HG03565 (cell line): ENCODE measurements at regions not wholly inside any gene's neighbourhood (a gene's known extent, or its start where the extent isn't known, plus 50 kb on each side); places are given as distances from the start of the nearest gene placed in this dataset.

Experiments
- ATAC-seq: cut with Tn5 transposase; IDR thresholded peaks from one replicate; pipeline ENCODE4 v1.9.1; 2021; ENCODE audit warnings: mild to moderate bottlenecking, moderate library complexity; ENCODE audit not compliant: unreplicated experiment

GRCh38 chr7:68491523-68492358 lies 1106.5 kb upstream of the AUTS2 start:
- no peak for ATAC-seq

GRCh38 chr7:68492359-68492690 lies 1106.0 kb upstream of the AUTS2 start:
- ATAC-seq = no peak

- no peak for ATAC-seq
Measured at GRCh38 chr7:68503400-68503799, 1094.9 kb upstream of the AUTS2 start.

GRCh38 chr7:68504716-68505115 lies 1093.6 kb upstream of the AUTS2 start:
- ATAC-seq = no peak

GRCh38 chr7:68505721-68506120 lies 1092.6 kb upstream of the AUTS2 start:
- no peak for ATAC-seq

DNA sequence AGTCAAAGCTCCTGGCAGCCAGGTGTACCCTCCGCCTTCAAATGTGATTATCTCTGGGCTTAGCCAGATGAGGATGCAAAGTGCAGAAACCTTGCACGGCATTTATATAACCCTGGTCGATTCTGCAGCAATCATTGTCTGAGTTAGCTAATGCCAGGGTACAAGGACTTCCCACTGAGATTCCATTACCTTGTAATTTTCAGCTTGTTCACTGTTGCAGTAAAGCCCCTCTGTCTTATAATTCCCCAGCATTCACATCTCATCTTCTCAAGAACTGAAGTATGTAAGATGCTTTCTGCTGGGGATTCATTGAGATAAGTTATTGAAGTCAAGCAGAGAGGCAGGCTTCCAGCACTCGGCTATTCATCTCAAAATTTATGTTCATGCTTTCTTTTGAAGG lies 1090.6 kb upstream of the AUTS2 start:
- no peak for ATAC-seq

- no peak for ATAC-seq
Measured at GRCh38 chr7:68509054-68509453, 1089.2 kb upstream of the AUTS2 start.

DNA sequence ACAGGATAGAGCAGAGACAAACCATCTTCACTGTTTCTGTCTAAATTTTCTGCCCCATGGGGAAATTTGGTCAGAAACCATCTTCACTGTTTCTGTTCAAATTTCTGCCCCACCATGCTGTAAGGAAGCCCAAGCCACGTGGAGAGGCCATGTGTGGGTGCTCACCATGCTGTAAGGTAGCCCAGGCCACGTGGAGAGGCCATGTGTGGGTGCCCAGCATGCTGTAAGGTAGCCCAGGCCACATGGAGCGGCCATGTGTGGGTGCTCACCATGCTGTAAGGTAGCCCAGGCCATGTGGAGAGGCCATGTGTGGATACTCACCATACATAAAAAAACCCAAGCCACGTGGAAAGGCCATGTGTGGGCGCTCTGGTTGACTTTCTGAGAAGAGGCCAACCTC lies 1088.7 kb upstream of the AUTS2 start:
- no peak for ATAC-seq

- no peak for ATAC-seq
Measured at GRCh38 chr7:68511281-68511680, 1087.0 kb upstream of the AUTS2 start.

- no peak for ATAC-seq
Measured at GRCh38 chr7:68512466-68512865, 1085.8 kb upstream of the AUTS2 start.

DNA sequence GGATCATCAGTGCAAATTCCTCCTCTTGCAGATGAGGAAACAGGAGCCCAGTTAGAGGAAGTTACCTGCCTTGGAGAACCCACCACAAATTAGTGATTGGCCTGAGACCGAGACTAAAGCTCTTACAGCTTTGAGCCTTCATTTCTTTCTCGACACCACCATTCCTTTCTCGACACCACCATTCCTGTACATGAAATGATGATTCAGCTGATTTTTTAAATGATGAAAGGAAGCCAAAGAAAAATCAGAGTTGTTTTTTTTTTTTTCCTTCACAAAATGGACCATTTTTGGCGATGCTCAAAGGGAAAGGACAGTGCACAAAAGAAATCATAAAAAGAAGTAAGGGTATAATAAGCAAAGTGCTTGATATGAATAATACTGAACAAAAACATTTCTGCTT lies 1080.2 kb upstream of the AUTS2 start:
- no peak for ATAC-seq

- no peak for ATAC-seq
Measured at GRCh38 chr7:68524126-68524525, 1074.1 kb upstream of the AUTS2 start.

DNA sequence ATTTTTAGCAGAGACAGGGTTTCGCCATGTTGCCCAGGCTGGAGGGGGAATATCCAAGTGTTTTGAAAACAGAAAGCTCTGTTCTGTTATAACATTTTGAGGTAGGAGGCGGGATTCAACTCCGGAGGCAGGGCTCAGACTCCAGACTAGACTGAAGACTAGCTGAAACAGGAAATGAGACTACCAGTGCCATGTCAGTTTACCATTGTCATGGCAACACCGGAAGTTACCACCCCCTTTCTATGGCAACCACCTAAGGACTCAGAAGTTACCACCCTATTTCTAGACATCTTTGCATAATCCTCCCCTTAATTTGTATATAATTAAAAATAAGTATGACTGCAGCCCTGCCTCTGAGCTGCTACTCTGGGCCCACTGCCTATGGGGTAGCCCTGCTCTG lies 1069.1 kb upstream of the AUTS2 start:
- ATAC-seq = no peak

DNA sequence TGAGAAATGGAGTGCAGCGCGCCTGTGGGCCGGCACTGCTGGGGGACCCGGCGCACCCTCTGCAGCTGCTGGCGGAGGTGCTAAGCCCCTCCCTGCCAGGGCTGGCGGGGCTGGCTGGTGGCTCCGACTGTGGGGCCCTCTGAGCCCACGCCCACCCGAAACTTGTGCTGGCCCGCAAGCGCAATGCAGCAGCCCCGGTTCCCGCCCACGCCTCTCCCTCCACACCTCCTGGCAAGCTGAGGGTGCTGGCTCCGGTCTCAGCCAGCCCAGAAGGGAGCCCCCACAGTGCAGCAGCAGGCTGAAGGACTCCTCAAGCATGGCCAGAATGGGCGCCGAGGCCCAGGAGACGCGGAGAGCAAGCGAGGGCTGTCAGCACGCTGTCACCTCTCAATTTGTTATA lies 1063.0 kb upstream of the AUTS2 start:
- ATAC-seq = no peak

- no peak for ATAC-seq
Measured at GRCh38 chr7:68537051-68537773, 1061.1 kb upstream of the AUTS2 start.

DNA sequence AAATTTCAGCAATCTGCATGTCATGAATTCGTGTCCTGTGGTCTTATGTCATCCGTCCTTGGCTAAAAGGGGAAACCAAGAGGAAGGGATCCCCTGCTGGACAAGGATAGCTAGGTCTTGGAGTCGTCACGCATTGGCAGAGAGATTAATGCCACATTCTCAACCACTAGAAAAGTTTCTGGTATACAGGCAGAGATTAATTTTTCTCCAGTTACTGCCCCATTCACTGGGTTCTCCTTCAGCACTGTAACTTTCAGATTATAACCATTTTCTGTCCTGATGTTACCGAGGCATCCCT lies 1060.6 kb upstream of the AUTS2 start:
- ATAC-seq = no peak

DNA sequence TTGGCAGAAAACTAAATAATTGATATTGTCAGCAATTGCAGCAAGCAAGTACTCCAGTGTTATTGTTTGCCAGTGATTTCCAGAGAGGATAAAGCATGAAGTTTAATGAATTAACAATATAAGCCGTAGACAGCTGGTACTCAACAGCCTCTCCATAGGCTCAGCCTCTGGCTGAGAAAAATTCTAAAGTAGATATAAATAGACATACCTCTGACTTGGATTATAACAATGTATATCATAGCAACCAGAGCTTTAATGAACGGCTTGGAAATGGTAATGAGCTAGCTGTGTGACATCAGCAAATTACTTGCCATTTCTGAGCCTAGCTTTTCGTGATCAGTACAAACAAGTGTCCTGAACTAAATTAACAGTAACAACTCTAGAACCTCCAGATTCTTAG lies 1055.4 kb upstream of the AUTS2 start:
- ATAC-seq = no peak

- ATAC-seq = no peak
Measured at GRCh38 chr7:68544851-68545250, 1053.4 kb upstream of the AUTS2 start.

DNA sequence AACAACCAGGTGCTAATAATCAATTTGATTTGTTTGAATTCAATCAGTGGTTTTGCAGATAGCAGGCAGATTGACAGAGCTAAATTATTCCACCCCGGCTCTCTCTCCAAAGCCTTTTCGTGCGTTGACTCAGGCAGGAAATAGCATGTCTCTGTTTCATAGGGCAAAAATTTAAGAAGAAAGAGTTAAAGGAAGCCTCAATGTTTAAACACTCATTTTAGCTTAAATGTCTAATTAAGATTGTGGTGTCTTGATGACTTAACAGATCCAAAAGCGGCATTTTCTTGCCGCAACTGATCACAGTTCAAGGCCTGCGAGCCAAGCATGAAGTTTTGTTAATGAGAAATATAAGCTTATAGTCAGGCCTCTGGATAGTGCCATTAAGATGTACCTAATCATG lies 1051.1 kb upstream of the AUTS2 start:
- ATAC-seq = no peak

DNA sequence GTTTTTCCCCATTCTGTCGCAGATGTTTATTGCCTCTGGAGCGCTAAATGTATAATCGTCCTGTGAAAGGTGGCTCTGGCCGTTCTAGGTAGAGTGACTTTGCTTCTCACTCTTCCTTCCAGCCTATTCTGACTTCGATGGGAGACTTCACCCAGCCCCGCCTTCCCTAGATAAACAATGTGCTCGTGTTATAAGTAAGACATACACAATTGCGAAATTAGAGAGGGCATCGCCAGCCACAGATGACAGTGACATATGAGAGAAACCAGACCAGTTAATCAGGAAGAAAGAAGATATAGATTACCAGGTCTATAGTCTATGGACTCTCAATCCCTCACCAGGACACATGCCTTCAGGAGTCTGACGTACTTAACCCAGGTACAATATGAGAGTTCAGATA lies 1050.5 kb upstream of the AUTS2 start:
- ATAC-seq = no peak

- no peak for ATAC-seq
Measured at GRCh38 chr7:68550027-68550426, 1048.2 kb upstream of the AUTS2 start.

- ATAC-seq = no peak
Measured at GRCh38 chr7:68550635-68551034, 1047.6 kb upstream of the AUTS2 start.

- no peak for ATAC-seq
Measured at GRCh38 chr7:68556537-68556936, 1041.7 kb upstream of the AUTS2 start.
